ENCODE measurements at regions not wholly inside any gene's neighbourhood (a gene's known extent, or its start where the extent isn't known, plus 50 kb on each side); places are given as distances from the start of the nearest gene placed in this dataset.
"Not testable (repeated sequence)": the region's sequence is repeated elsewhere in the genome, so short reads cannot be mapped to it uniquely, and the experiment has no call there.

GRCh38 chr9:27838876-27839275, 265.6 kb upstream of the C9orf72 start:
- TF ChIP-seq, protein P1, sequence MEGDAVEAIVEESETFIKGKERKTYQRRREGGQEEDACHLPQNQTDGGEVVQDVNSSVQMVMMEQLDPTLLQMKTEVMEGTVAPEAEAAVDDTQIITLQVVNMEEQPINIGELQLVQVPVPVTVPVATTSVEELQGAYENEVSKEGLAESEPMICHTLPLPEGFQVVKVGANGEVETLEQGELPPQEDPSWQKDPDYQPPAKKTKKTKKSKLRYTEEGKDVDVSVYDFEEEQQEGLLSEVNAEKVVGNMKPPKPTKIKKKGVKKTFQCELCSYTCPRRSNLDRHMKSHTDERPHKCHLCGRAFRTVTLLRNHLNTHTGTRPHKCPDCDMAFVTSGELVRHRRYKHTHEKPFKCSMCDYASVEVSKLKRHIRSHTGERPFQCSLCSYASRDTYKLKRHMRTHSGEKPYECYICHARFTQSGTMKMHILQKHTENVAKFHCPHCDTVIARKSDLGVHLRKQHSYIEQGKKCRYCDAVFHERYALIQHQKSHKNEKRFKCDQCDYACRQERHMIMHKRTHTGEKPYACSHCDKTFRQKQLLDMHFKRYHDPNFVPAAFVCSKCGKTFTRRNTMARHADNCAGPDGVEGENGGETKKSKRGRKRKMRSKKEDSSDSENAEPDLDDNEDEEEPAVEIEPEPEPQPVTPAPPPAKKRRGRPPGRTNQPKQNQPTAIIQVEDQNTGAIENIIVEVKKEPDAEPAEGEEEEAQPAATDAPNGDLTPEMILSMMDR (conservative IDR thresholded peaks at IDR 0.05; ENCODE audit: low read depth) = no peak
- ChIA-PET CTCF (no interaction called here), POLR2A (ENCODE audit: low non-redundant PET) (no interaction called here)
- no peak for DNase-seq (ENCODE audit: low spot score)
- H3K27ac ChIP-seq = no peak overlapping the region

- DNase-seq (ENCODE audit: low spot score); H3K27ac ChIP-seq; POLR2A ChIA-PET (ENCODE audit: low non-redundant PET): not testable (repeated sequence)
- CTCF ChIA-PET = interaction anchor here (0.6 kb wide), 1 partner anchor 1448 kb away, joined by 3 read pairs; no protein-coding TSS in a partner anchor
Measured at GRCh38 chr9:27839767-27840166, 266.5 kb upstream of the C9orf72 start.

- ChIA-PET CTCF (interaction anchor here (0.7 kb wide), 3 partner anchors 118 to 327 kb away, joined by 3 read pairs; no protein-coding TSS in a partner anchor), POLR2A (ENCODE audit: low non-redundant PET) (no interaction called here)
- no peak for DNase-seq (ENCODE audit: low spot score)
- TF ChIP-seq, protein P1 (conservative IDR thresholded peaks at IDR 0.05; ENCODE audit: low read depth) = no peak
- no peak overlapping the region for H3K27ac ChIP-seq
Measured at GRCh38 chr9:27844797-27845196, 271.5 kb upstream of the C9orf72 start.

DNA sequence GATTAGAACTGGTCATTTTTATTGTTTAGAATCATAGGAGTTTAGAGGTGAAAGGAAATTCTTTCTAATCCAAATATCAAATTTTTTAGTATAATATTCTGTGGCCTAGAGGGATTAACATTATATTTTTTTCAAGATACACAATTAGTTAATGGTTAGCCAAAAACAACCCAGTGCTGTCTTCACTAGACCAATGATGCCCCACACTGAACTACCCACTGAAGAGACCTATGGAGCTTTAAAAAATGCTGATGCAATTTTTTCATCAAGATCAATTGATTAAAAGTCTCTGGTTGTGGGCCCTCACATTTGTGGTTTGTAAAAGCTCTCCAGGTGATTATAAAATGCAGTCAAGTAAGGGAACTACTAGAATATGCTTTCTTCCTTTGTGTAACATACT, 274.1 kb upstream of the C9orf72 start:
- CTCF ChIA-PET = no interaction called here
- TF ChIP-seq, protein P1 (conservative IDR thresholded peaks at IDR 0.05; ENCODE audit: low read depth) = no peak

GRCh38 chr9:27847818-27848217, 274.5 kb upstream of the C9orf72 start:
- DNase-seq (ENCODE audit: low spot score) = no peak
- TF ChIP-seq, protein P1 (conservative IDR thresholded peaks at IDR 0.05; ENCODE audit: low read depth) = no peak
- no peak overlapping the region for H3K27ac ChIP-seq
- ChIA-PET POLR2A (ENCODE audit: low non-redundant PET) (no interaction called here), CTCF (no interaction called here)

More for the DNA sequence above, 274.1 kb upstream of the C9orf72 start:
- H3K27ac ChIP-seq = no peak overlapping the region
- POLR2A ChIA-PET (ENCODE audit: low non-redundant PET) = no interaction called here
- no peak for DNase-seq (ENCODE audit: low spot score)

- no peak for DNase-seq (ENCODE audit: low spot score)
- TF ChIP-seq, protein P1 (conservative IDR thresholded peaks at IDR 0.05; ENCODE audit: low read depth) = no peak
- ChIA-PET CTCF (no interaction called here), POLR2A (ENCODE audit: low non-redundant PET) (no interaction called here)
- H3K27ac ChIP-seq = no peak overlapping the region
Measured at GRCh38 chr9:27848315-27848714, 275.0 kb upstream of the C9orf72 start.

DNA sequence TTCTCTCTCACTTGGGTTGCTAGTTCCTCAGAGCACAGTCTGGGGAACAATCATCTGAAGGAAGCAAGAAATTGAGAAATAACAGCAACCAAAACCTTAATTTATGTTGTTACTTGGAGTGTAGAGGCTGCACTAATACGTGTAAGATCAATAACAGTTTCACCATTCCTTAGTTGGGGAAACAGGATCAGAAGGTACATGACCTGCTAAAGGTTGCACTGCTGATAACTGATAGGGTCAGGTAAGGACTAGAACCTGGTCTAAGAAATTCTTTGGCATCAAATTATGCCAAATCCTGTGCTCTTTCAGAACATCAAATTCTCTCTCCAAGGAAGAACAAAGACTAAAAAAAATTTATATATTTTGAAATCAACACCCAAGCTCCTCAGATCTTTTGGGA, 278.6 kb upstream of the C9orf72 start:
- TF ChIP-seq, protein P1 (conservative IDR thresholded peaks at IDR 0.05; ENCODE audit: low read depth) = no peak
- no peak overlapping the region for H3K27ac ChIP-seq
- CTCF ChIA-PET = no interaction called here
- DNase-seq (ENCODE audit: low spot score) = no peak
- POLR2A ChIA-PET (ENCODE audit: low non-redundant PET) = no interaction called here

Measured in RWPE1 (cell line).